Activated B cell treated with CpG ODN at 0.5 μM for 24 hours (primary cell): ENCODE measurements at regions not wholly inside any gene's neighbourhood (a gene's known extent, or its start where the extent isn't known, plus 50 kb on each side); places are given as distances from the start of the nearest gene placed in this dataset.

Experiments
- ATAC-seq: fragments of 200-7000 bp; cut with Tn5 transposase; one replicate; pipeline ENCODE4 v1.10.0; 2021; ENCODE audit warnings: low read depth, mild to moderate bottlenecking, moderate library complexity
- CTCF ChIA-PET: fragments of 350-600 bp; sonication (Branson Sonifier 250); formaldehyde crosslinking; loops from one replicate; lab custom pipeline; 2021; ENCODE audit warnings: antibody characterized with exemption; lab: Charles Lee
- POLR2A ChIA-PET: fragments of 350-600 bp; sonication (Branson Sonifier 250); formaldehyde crosslinking; loops from one replicate; lab custom pipeline; 2021; ENCODE audit warnings: antibody characterized with exemption; lab: Charles Lee
- DNase-seq: peaks from one replicate; pipeline ENCODE4 v3.0.0; 2022
- H3K27ac Mint-ChIP-seq: one replicate; pipeline ENCODE4 v1.8.0; 2020; ENCODE audit warnings: mixed read lengths
- H3K27me3 Mint-ChIP-seq: one replicate; pipeline ENCODE4 v1.8.0; 2021; ENCODE audit warnings: mixed read lengths
- H3K36me3 Mint-ChIP-seq: one replicate; pipeline ENCODE4 v1.8.0; 2021; ENCODE audit warnings: low read depth, mixed read lengths
- H3K4me1 Mint-ChIP-seq: one replicate; pipeline ENCODE4 v1.8.0; 2021; ENCODE audit warnings: mixed read lengths
- H3K4me3 Mint-ChIP-seq: one replicate; pipeline ENCODE4 v1.8.0; 2020; ENCODE audit warnings: mild to moderate bottlenecking, mixed read lengths
- H3K9me3 Mint-ChIP-seq: one replicate; pipeline ENCODE4 v1.8.0; 2020; ENCODE audit warnings: mixed read lengths
- intact Hi-C: fragments of 100-400 bp; cut with micrococcal nuclease; formaldehyde crosslinking; loops from one replicate; pipeline ENCODE4 v1.15.1; 2024
- TF ChIP-seq, protein P1 (sequence below): fragments of 200-600 bp; IDR thresholded peaks from one replicate; pipeline ENCODE4 v1.8.0; 2022; ENCODE audit warnings: antibody characterized with exemption, mild to moderate bottlenecking

GRCh38 chr1:73604211-73604610, 593.8 kb downstream of the LRRIQ3 start:
- H3K36me3 Mint-ChIP-seq = no peaks in the 10 kb centered on the region
- no peak overlapping the region for H3K4me3 Mint-ChIP-seq
- no peaks in the 10 kb centered on the region for H3K4me1 Mint-ChIP-seq
- CTCF ChIA-PET = no interaction called here
- H3K27ac Mint-ChIP-seq = no peak overlapping the region
- peaks cover 2% of the 10 kb centered on the region for H3K9me3 Mint-ChIP-seq
- H3K27me3 Mint-ChIP-seq = no peaks in the 10 kb centered on the region
- intact Hi-C loops = no loop called here
- TF ChIP-seq, protein P1, sequence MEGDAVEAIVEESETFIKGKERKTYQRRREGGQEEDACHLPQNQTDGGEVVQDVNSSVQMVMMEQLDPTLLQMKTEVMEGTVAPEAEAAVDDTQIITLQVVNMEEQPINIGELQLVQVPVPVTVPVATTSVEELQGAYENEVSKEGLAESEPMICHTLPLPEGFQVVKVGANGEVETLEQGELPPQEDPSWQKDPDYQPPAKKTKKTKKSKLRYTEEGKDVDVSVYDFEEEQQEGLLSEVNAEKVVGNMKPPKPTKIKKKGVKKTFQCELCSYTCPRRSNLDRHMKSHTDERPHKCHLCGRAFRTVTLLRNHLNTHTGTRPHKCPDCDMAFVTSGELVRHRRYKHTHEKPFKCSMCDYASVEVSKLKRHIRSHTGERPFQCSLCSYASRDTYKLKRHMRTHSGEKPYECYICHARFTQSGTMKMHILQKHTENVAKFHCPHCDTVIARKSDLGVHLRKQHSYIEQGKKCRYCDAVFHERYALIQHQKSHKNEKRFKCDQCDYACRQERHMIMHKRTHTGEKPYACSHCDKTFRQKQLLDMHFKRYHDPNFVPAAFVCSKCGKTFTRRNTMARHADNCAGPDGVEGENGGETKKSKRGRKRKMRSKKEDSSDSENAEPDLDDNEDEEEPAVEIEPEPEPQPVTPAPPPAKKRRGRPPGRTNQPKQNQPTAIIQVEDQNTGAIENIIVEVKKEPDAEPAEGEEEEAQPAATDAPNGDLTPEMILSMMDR = no peak
- DNase-seq = no peak
- ATAC-seq = no peak
- POLR2A ChIA-PET = no interaction called here

DNA sequence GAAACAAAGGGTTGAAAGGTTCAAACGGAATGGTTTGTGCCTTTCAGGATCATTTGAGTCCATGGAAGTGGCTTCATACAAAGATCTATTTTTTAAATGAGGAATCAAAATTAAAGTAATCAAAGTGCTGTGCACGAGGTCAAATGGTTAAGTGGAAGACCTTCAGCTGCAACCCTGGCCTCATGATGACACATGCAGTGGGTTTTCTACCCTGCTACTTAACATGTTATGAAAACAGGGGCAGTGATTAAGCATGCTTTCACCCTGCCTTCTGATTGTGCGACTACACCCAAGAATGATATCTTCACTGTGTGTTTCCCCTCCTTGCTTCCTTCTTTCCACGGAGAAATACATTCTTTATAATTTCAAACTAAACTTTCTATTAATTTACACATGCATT, 604.2 kb downstream of the LRRIQ3 start:
- ChIA-PET CTCF (no interaction called here), POLR2A (no interaction called here)
- TF ChIP-seq, protein P1 = no peak
- Mint-ChIP-seq H3K9me3 (no peaks in the 10 kb centered on the region), H3K27ac (no peak overlapping the region), H3K4me1 (peaks cover 15% of the 10 kb centered on the region), H3K36me3 (no peaks in the 10 kb centered on the region), H3K4me3 (no peak overlapping the region), H3K27me3 (no peaks in the 10 kb centered on the region)
- DNase-seq = no peak
- intact Hi-C loops = no loop called here
- ATAC-seq = no peak

DNA sequence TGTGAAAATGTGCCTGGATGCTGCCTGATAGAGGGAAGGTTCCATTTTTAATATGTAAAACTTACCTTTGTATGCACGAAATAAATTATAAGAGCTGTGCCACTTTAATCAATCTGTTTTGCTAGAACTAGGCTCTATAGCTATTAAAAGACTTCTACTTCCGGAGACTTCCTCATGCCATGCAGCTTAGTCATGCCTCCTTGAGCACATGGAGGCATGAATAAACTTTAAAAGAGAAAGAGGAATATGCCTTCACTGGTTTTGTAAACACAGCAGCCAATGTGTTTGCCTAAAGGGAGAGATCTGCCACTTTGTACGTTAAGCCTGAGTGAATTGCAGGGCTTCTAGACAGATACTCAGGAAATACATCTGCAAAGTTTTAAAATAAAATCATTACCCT, 604.6 kb downstream of the LRRIQ3 start:
- ATAC-seq = no peak
- POLR2A ChIA-PET = no interaction called here
- Mint-ChIP-seq H3K27me3 (no peaks in the 10 kb centered on the region), H3K36me3 (no peaks in the 10 kb centered on the region), H3K4me3 (peak overlapping the region; percentile 21), H3K27ac (no peak overlapping the region), H3K9me3 (no peaks in the 10 kb centered on the region), H3K4me1 (peaks cover 15% of the 10 kb centered on the region)
- DNase-seq = no peak
- intact Hi-C loops = no loop called here
- TF ChIP-seq, protein P1 = no peak
- CTCF ChIA-PET = no interaction called here

- Mint-ChIP-seq H3K27me3 (no peaks in the 10 kb centered on the region), H3K4me3 (no peak overlapping the region), H3K36me3 (no peaks in the 10 kb centered on the region), H3K4me1 (no peaks in the 10 kb centered on the region), H3K9me3 (no peaks in the 10 kb centered on the region), H3K27ac (no peak overlapping the region)
- no peak for ATAC-seq
- intact Hi-C loops = no loop called here
- TF ChIP-seq, protein P1 = no peak
- DNase-seq = no peak
- POLR2A ChIA-PET = no interaction called here
- CTCF ChIA-PET = no interaction called here
Measured at GRCh38 chr1:73587080-73587479, 610.9 kb downstream of the LRRIQ3 start.

GRCh38 chr1:73577206-73577605, 620.8 kb downstream of the LRRIQ3 start:
- ChIA-PET POLR2A (no interaction called here), CTCF (no interaction called here)
- Mint-ChIP-seq H3K9me3 (peaks cover 6% of the 10 kb centered on the region), H3K27me3 (no peaks in the 10 kb centered on the region), H3K27ac (no peak overlapping the region), H3K36me3 (no peaks in the 10 kb centered on the region), H3K4me1 (no peaks in the 10 kb centered on the region), H3K4me3 (no peak overlapping the region)
- no peak for ATAC-seq
- no peak for DNase-seq
- intact Hi-C loops = no loop called here
- TF ChIP-seq, protein P1 = no peak
